HCT116 (cell line): ENCODE measurements at regions not wholly inside any gene's neighbourhood (a gene's known extent, or its start where the extent isn't known, plus 50 kb on each side); places are given as distances from the start of the nearest gene placed in this dataset.

Experiments used
- ATAC-seq: fragments of 200-7000 bp; cut with Tn5 transposase; 2 replicates; pipeline ENCODE4 v1.9.1; 2020; ENCODE audit warnings: mild to moderate bottlenecking, moderate library complexity
- BruUV-seq: library from RNA; stranded (reverse); fragments of 400-500 nt; replicated peaks from 2 replicates; lab custom pipeline; 2021; lab: Mats Ljungman, UMichigan
- CTCF ChIA-PET: fragments of 300-600 bp; sonication (Branson Sonifier 250); formaldehyde crosslinking; loops from one replicate; lab custom pipeline; 2021; ENCODE audit warnings: antibody characterized with exemption; lab: Charles Lee
- POLR2A ChIA-PET: fragments of 300-600, 350-600 bp; sonication (Branson Sonifier 250); formaldehyde crosslinking; loops from one replicate; lab custom pipeline; 2021; ENCODE audit warnings: antibody characterized with exemption; lab: Charles Lee
- RAD21 ChIA-PET, 2 experiments: fragments of 300-600 bp; sonication (Branson Sonifier 250); formaldehyde crosslinking; loops; one replicate each; lab custom pipeline; 2023; ENCODE audit warnings: low total read pairs in 2 of 2; ENCODE audit not compliant: uncharacterized antibody in 2 of 2, unreplicated experiment in 2 of 2, low non-redundant PET in 1 of 2; lab: Charles Lee
- DNase-seq: peaks from one replicate; pipeline ENCODE4 v3.0.0-alpha.2; 2010; ENCODE audit warnings: low read depth, low spot score
- H2AFZ ChIP-seq: fragments of 200-600 bp; shearing (Covaris generic), sonication (generic); 2 replicates; pipeline ENCODE4 v1.6.1; 2017; ENCODE audit warnings: low read depth, mixed run types, mixed read lengths, antibody characterized with exemption, low read length; ENCODE audit not compliant: poor library complexity, severe bottlenecking
- H3K27ac ChIP-seq: 2 replicates; pipeline ENCODE4 v1.5.1; 2012; ENCODE audit warnings: low read depth, low read length
- H3K27me3 ChIP-seq: fragments of 200-600 bp; sonication (generic); 2 replicates; pipeline ENCODE4 v1.6.1; 2016; ENCODE audit warnings: mixed run types, low read length, mixed read lengths; ENCODE audit not compliant: insufficient read depth
- H3K36me3 ChIP-seq, 2 experiments: fragments of 200-500 bp in 1 of 2; fragments of 200-600 bp in 1 of 2; sonication (Bioruptor generic) in 1 of 2; sonication (generic) in 1 of 2; 2 replicates each; pipeline versions ENCODE4 v1.5.1 to v1.6.1; 2014 to 2016; ENCODE audit warnings: low read length in 2 of 2, inconsistent platforms in 1 of 2, mixed read lengths in 1 of 2, mixed run types in 1 of 2; ENCODE audit not compliant: insufficient read depth in 2 of 2, control insufficient read depth in 1 of 2
- H3K4me1 ChIP-seq, 2 experiments: fragments of 200-600 bp in 1 of 2; sonication (generic) in 1 of 2; 2 replicates each; pipeline versions ENCODE4 v1.5.1 to v1.6.1; 2012 to 2017; ENCODE audit warnings: low read length in 2 of 2, inconsistent platforms in 1 of 2, mild to moderate bottlenecking in 1 of 2, mixed read lengths in 1 of 2, mixed run types in 1 of 2, moderate library complexity in 1 of 2; ENCODE audit not compliant: insufficient read depth in 2 of 2, control insufficient read depth in 1 of 2
- H3K4me2 ChIP-seq: fragments of 200-600 bp; sonication (generic); 2 replicates; pipeline ENCODE4 v1.6.1; 2017; ENCODE audit warnings: mixed run types, low read length, mixed read lengths
- H3K4me3 ChIP-seq, 2 experiments: fragments of 200-600 bp in 1 of 2; sonication (generic) in 1 of 2; replicated peaks in 1 of 2; 2 replicates each; pipeline ENCODE4 v1.5.1; 2011 to 2016; ENCODE audit warnings: low read length in 2 of 2, control low read depth in 1 of 2, low read depth in 1 of 2, mild to moderate bottlenecking in 1 of 2, mixed read lengths in 1 of 2, mixed run types in 1 of 2
- H3K79me2 ChIP-seq: fragments of 200-600 bp; sonication (generic); 2 replicates; pipeline ENCODE4 v1.6.1; 2017; ENCODE audit warnings: mild to moderate bottlenecking, mixed run types, low read length, moderate library complexity, mixed read lengths; ENCODE audit not compliant: insufficient read depth
- H3K9ac ChIP-seq: fragments of 200-600 bp; sonication (generic); 2 replicates; pipeline ENCODE4 v1.6.1; 2016; ENCODE audit warnings: low read length, mixed read lengths
- H3K9me2 ChIP-seq: fragments of 200-600 bp; sonication (generic), shearing (Covaris generic); 2 replicates; pipeline ENCODE4 v1.6.1; 2017; ENCODE audit warnings: mixed run types, mild to moderate bottlenecking, moderate library complexity; ENCODE audit not compliant: insufficient read depth
- H3K9me3 ChIP-seq, 2 experiments: fragments of 200-500 bp in 1 of 2; fragments of 200-600 bp in 1 of 2; sonication (Bioruptor generic) in 1 of 2; sonication (generic) in 1 of 2; 2 replicates each; pipeline ENCODE4 v1.6.1; 2014 to 2017; ENCODE audit warnings: low read length in 2 of 2, mixed read lengths in 2 of 2, inconsistent platforms in 1 of 2, low read depth in 1 of 2, mild to moderate bottlenecking in 1 of 2, mixed run types in 1 of 2, moderate library complexity in 1 of 2; ENCODE audit not compliant: control insufficient read depth in 1 of 2, insufficient read depth in 1 of 2
- H4K20me1 ChIP-seq: fragments of 200-600 bp; sonication (generic), shearing (Covaris generic); 2 replicates; pipeline ENCODE4 v1.6.1; 2017; ENCODE audit warnings: mixed run types, mild to moderate bottlenecking, moderate library complexity; ENCODE audit not compliant: insufficient read depth
- CBX3 ChIP-seq: IDR thresholded peaks from 2 replicates; pipeline ENCODE4 v1.6.1; 2012; ENCODE audit warnings: low read depth
- POLR2A ChIP-seq: IDR thresholded peaks from 2 replicates; pipeline ENCODE4 v1.7.0; 2011; ENCODE audit warnings: borderline replicate concordance; ENCODE audit not compliant: insufficient read depth, insufficient read length; ENCODE audit errors: extremely low read depth
- RAD21 ChIP-seq: IDR thresholded peaks from 2 replicates; pipeline ENCODE4 v1.6.1; 2012; ENCODE audit warnings: low read depth, mild to moderate bottlenecking
- SIN3A ChIP-seq: IDR thresholded peaks from 2 replicates; pipeline ENCODE4 v1.6.1; 2012; ENCODE audit warnings: low read depth
- SP1 ChIP-seq: IDR thresholded peaks from 2 replicates; pipeline ENCODE4 v1.6.1; 2012; ENCODE audit warnings: low read depth
- TCF7L2 ChIP-seq: IDR thresholded peaks from 2 replicates; pipeline ENCODE4 v1.7.0; 2011; ENCODE audit warnings: borderline replicate concordance, inconsistent platforms; ENCODE audit not compliant: insufficient read depth, insufficient read length; ENCODE audit errors: extremely low read depth
- YY1 ChIP-seq: IDR thresholded peaks from 2 replicates; pipeline ENCODE4 v1.6.1; 2011; ENCODE audit warnings: low read length, low read depth, moderate library complexity, mild to moderate bottlenecking; ENCODE audit not compliant: insufficient replicate concordance; ENCODE audit errors: extremely low read depth
- ZFX ChIP-seq: fragments of 450-650 bp; IDR thresholded peaks from 2 replicates; pipeline ENCODE4 v1.6.1; 2017
- ZNF274 ChIP-seq: fragments of 200-500 bp; sonication (Bioruptor generic); IDR thresholded peaks from 2 replicates; pipeline ENCODE4 v1.6.1; 2014; ENCODE audit warnings: mild to moderate bottlenecking, low read depth, low read length, inconsistent platforms
- intact Hi-C: fragments of 100-400 bp; cut with micrococcal nuclease; formaldehyde crosslinking; loops from 2 replicates; pipeline ENCODE4 v1.10.0; 2022
- TF ChIP-seq, protein P1 (sequence below), 3 experiments: fragments of 200-600 bp in 1 of 3; sonication (generic) in 1 of 3; IDR thresholded peaks in 2 of 3; conservative IDR thresholded peaks in 1 of 3; 2 replicates each; pipeline ENCODE4 v1.5.1; 2012 to 2017; ENCODE audit warnings: low read depth in 2 of 3, low read length in 2 of 3, antibody characterized with exemption in 1 of 3, borderline replicate concordance in 1 of 3, control low read depth in 1 of 3, mild to moderate bottlenecking in 1 of 3, mixed read lengths in 1 of 3, mixed run types in 1 of 3, moderate library complexity in 1 of 3; ENCODE audit not compliant: insufficient read depth in 1 of 3
- TF ChIP-seq, protein P2 (sequence below): IDR thresholded peaks from 2 replicates; pipeline ENCODE4 v1.6.1; 2012

DNA sequence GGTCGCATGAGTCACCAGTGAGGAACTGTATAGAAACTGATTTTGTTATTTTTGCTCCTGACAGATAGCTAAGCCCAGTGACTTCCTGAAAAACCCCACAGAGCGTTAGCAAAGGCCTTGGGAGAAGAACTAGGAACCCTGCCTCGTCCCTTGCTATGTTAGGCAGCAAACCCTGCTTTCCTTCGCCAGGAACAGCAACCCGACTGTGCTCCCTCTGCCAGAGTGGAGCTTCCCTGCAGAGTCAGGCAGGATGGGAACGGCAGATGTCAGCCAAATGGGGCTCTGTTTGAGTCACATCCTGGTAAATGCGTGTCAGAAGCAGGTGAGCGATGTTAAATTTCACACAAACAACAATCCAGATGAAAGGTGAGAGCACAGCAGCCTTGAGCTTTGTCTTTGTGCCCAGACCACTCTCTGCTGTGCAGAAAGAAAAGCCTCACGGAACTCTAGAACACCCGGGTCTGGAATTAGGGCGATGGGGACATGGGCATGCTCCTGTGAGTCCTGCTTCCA, 186.6 kb downstream of the ADAMTS15 start:
- DNase-seq (no peak), ATAC-seq (no peak)
- TF ChIP-seq, protein P1, sequence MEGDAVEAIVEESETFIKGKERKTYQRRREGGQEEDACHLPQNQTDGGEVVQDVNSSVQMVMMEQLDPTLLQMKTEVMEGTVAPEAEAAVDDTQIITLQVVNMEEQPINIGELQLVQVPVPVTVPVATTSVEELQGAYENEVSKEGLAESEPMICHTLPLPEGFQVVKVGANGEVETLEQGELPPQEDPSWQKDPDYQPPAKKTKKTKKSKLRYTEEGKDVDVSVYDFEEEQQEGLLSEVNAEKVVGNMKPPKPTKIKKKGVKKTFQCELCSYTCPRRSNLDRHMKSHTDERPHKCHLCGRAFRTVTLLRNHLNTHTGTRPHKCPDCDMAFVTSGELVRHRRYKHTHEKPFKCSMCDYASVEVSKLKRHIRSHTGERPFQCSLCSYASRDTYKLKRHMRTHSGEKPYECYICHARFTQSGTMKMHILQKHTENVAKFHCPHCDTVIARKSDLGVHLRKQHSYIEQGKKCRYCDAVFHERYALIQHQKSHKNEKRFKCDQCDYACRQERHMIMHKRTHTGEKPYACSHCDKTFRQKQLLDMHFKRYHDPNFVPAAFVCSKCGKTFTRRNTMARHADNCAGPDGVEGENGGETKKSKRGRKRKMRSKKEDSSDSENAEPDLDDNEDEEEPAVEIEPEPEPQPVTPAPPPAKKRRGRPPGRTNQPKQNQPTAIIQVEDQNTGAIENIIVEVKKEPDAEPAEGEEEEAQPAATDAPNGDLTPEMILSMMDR (IDR thresholded peaks at IDR 0.05 in 2 of 3, conservative IDR thresholded peaks at IDR 0.05 in 1 of 3; ENCODE audit: borderline replicate concordance in 1 of 3, insufficient read depth in 1 of 3, low read depth in 2 of 3, low read length in 2 of 3), result no peak
- no peak for TF ChIP-seq TCF7L2
- no peak for TF ChIP-seq ZFX
- no peak for TF ChIP-seq YY1
- TF ChIP-seq, protein P2, sequence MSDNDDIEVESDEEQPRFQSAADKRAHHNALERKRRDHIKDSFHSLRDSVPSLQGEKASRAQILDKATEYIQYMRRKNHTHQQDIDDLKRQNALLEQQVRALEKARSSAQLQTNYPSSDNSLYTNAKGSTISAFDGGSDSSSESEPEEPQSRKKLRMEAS, result no peak
- TF ChIP-seq CBX3, result no peak
- TF ChIP-seq SP1, result no peak
- TF ChIP-seq ZNF274, result no peak
- no peak for TF ChIP-seq POLR2A
- TF ChIP-seq RAD21, result no peak
- TF ChIP-seq SIN3A, result no peak
- H3K27me3 ChIP-seq, result peaks cover 23% of the 10 kb centered on the region; the same call in 1 of the 2 replicates
- ChIA-PET CTCF (no interaction called here), POLR2A (no interaction called here), RAD21 (no interaction called here)
- H3K4me1 ChIP-seq, result peaks cover 14 to 31% of the 10 kb centered on the region in 2 experiments; a peak in 3 of 4 replicates
- H4K20me1 ChIP-seq, result no peaks in the 10 kb centered on the region
- no peaks in the 10 kb centered on the region for H3K79me2 ChIP-seq
- no peak overlapping the region for H2AFZ ChIP-seq
- intact Hi-C loops, result no loop called here
- H3K9me2 ChIP-seq, result no peaks in the 10 kb centered on the region
- no peak overlapping the region for H3K27ac ChIP-seq
- no peak overlapping the region for H3K4me3 ChIP-seq
- no TSS peak for BruUV-seq
- peak overlapping the region; percentile 31 for H3K4me2 ChIP-seq
- H3K9me3 ChIP-seq, result no peaks in the 10 kb centered on the region
- H3K36me3 ChIP-seq, result no peaks in the 10 kb centered on the region
- H3K9ac ChIP-seq, result no peak overlapping the region
